ENCODE measurements at regions not wholly inside any gene's neighbourhood (a gene's known extent, or its start where the extent isn't known, plus 50 kb on each side); places are given as distances from the start of the nearest gene placed in this dataset.

DNA sequence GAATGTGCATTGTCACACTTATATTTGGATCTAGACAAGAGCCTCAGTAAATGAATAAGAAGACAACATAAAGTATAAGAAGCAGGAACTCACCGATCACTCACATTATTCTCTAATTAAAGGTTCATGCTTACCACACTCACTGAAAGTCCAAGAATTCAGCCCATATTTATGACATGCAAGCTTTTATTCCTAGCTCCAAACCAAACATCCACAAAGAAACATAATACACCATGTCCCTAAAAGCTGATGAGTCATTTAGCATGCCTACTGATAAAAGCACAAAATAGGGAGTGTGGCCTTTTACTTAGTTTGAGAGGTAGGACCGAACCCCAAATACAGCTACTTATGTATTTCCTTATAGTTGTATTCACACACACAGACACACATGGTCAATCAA is 1094.6 kb upstream of the CDH2 start:
- TF ChIP-seq, protein P1, sequence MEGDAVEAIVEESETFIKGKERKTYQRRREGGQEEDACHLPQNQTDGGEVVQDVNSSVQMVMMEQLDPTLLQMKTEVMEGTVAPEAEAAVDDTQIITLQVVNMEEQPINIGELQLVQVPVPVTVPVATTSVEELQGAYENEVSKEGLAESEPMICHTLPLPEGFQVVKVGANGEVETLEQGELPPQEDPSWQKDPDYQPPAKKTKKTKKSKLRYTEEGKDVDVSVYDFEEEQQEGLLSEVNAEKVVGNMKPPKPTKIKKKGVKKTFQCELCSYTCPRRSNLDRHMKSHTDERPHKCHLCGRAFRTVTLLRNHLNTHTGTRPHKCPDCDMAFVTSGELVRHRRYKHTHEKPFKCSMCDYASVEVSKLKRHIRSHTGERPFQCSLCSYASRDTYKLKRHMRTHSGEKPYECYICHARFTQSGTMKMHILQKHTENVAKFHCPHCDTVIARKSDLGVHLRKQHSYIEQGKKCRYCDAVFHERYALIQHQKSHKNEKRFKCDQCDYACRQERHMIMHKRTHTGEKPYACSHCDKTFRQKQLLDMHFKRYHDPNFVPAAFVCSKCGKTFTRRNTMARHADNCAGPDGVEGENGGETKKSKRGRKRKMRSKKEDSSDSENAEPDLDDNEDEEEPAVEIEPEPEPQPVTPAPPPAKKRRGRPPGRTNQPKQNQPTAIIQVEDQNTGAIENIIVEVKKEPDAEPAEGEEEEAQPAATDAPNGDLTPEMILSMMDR (IDR thresholded peaks at IDR 0.05): no peak
- no peak for TF ChIP-seq POLR2A (IDR thresholded peaks at IDR 0.05)

Data from body of pancreas (tissue), 4 donors.